ENCODE measurements at regions not wholly inside any gene's neighbourhood (a gene's known extent, or its start where the extent isn't known, plus 50 kb on each side); places are given as distances from the start of the nearest gene placed in this dataset.

GRCh38 chr5:144093868-144094267, 76.6 kb downstream of the YIPF5 start:
- no peak overlapping the region for H3K27ac Mint-ChIP-seq (ENCODE audit: unreplicated experiment)
- peaks cover 13% of the 10 kb centered on the region for H3K4me1 Mint-ChIP-seq (ENCODE audit: unreplicated experiment)
- DNase-seq (ENCODE audit: extremely low spot score, unreplicated experiment): no peak
- peaks cover 14% of the 10 kb centered on the region for H3K9me3 Mint-ChIP-seq (ENCODE audit: unreplicated experiment)
- H3K4me3 Mint-ChIP-seq (ENCODE audit: unreplicated experiment): no peak overlapping the region
- no peaks in the 10 kb centered on the region for H3K36me3 Mint-ChIP-seq (ENCODE audit: unreplicated experiment)
- TF ChIP-seq CTCF (IDR thresholded peaks at IDR 0.05): no peak
- H3K27me3 Mint-ChIP-seq (ENCODE audit: unreplicated experiment): no peaks in the 10 kb centered on the region

GRCh38 chr5:144100702-144101101, 69.8 kb downstream of the YIPF5 start:
- Mint-ChIP-seq H3K27ac (ENCODE audit: unreplicated experiment) (no peak overlapping the region), H3K4me1 (ENCODE audit: unreplicated experiment) (peaks cover 9% of the 10 kb centered on the region), H3K27me3 (ENCODE audit: unreplicated experiment) (no peaks in the 10 kb centered on the region), H3K9me3 (ENCODE audit: unreplicated experiment) (peaks cover 6% of the 10 kb centered on the region), H3K4me3 (ENCODE audit: unreplicated experiment) (no peak overlapping the region), H3K36me3 (ENCODE audit: unreplicated experiment) (no peaks in the 10 kb centered on the region)
- no peak for DNase-seq (ENCODE audit: extremely low spot score, unreplicated experiment)
- TF ChIP-seq CTCF (IDR thresholded peaks at IDR 0.05): no peak

- H3K36me3 Mint-ChIP-seq (ENCODE audit: unreplicated experiment): no peaks in the 10 kb centered on the region
- no peaks in the 10 kb centered on the region for H3K27me3 Mint-ChIP-seq (ENCODE audit: unreplicated experiment)
- H3K4me3 Mint-ChIP-seq (ENCODE audit: unreplicated experiment): no peak overlapping the region
- DNase-seq (ENCODE audit: extremely low spot score, unreplicated experiment): no peak
- no peak for TF ChIP-seq CTCF (IDR thresholded peaks at IDR 0.05)
- H3K4me1 Mint-ChIP-seq (ENCODE audit: unreplicated experiment): peaks cover 12% of the 10 kb centered on the region
- no peak overlapping the region for H3K27ac Mint-ChIP-seq (ENCODE audit: unreplicated experiment)
- H3K9me3 Mint-ChIP-seq (ENCODE audit: unreplicated experiment): no peaks in the 10 kb centered on the region
These were observed 68.8 kb downstream of the YIPF5 start for GRCh38 chr5:144101616-144102015.

- H3K9me3 Mint-ChIP-seq (ENCODE audit: unreplicated experiment): no peaks in the 10 kb centered on the region
- no peak overlapping the region for H3K27ac Mint-ChIP-seq (ENCODE audit: unreplicated experiment)
- no peak for TF ChIP-seq CTCF (IDR thresholded peaks at IDR 0.05)
- H3K27me3 Mint-ChIP-seq (ENCODE audit: unreplicated experiment): no peaks in the 10 kb centered on the region
- H3K4me1 Mint-ChIP-seq (ENCODE audit: unreplicated experiment): peaks cover 12% of the 10 kb centered on the region
- no peak for DNase-seq (ENCODE audit: extremely low spot score, unreplicated experiment)
- no peaks in the 10 kb centered on the region for H3K36me3 Mint-ChIP-seq (ENCODE audit: unreplicated experiment)
- H3K4me3 Mint-ChIP-seq (ENCODE audit: unreplicated experiment): no peak overlapping the region
These were observed 68.1 kb downstream of the YIPF5 start for GRCh38 chr5:144102361-144102760.

GRCh38 chr5:144102979-144103378, 67.5 kb downstream of the YIPF5 start:
- H3K36me3 Mint-ChIP-seq (ENCODE audit: unreplicated experiment): no peaks in the 10 kb centered on the region
- DNase-seq (ENCODE audit: extremely low spot score, unreplicated experiment): no peak

More at GRCh38 chr5:144102979-144103378, 67.5 kb downstream of the YIPF5 start:
- Mint-ChIP-seq H3K4me1 (ENCODE audit: unreplicated experiment) (peaks cover 12% of the 10 kb centered on the region), H3K27me3 (ENCODE audit: unreplicated experiment) (peaks cover 1% of the 10 kb centered on the region), H3K27ac (ENCODE audit: unreplicated experiment) (no peak overlapping the region), H3K9me3 (ENCODE audit: unreplicated experiment) (no peaks in the 10 kb centered on the region), H3K4me3 (ENCODE audit: unreplicated experiment) (no peak overlapping the region)
- TF ChIP-seq CTCF (IDR thresholded peaks at IDR 0.05): no peak
